AG04449 (cell line): ENCODE measurements at regions not wholly inside any gene's neighbourhood (a gene's known extent, or its start where the extent isn't known, plus 50 kb on each side); places are given as distances from the start of the nearest gene placed in this dataset.
"Not testable (repeated sequence)": the region's sequence is repeated elsewhere in the genome, so short reads cannot be mapped to it uniquely, and the experiment has no call there.

Experiments used
- CTCF ChIA-PET: fragments of 350-600 bp; formaldehyde crosslinking; extraction: SDS; loops from one replicate; lab custom pipeline; 2021; ENCODE audit warnings: antibody characterized with exemption; lab: Yijun Ruan, JAX
- POLR2A ChIA-PET: fragments of 400-600, 350-600 bp; formaldehyde crosslinking; extraction: SDS; loops from one replicate; lab custom pipeline; 2020; ENCODE audit warnings: antibody characterized with exemption, inconsistent platforms; lab: Yijun Ruan, JAX
- DNase-seq: peaks from one replicate; pipeline ENCODE4 v3.0.0-alpha.2; 2010; ENCODE audit warnings: low read depth, low spot score
- H3K4me3 ChIP-seq: 2 replicates; pipeline ENCODE4 v1.5.1; 2011; ENCODE audit warnings: low read depth, mild to moderate bottlenecking, control low read depth, low read length
- TF ChIP-seq, protein P1 (sequence below): IDR thresholded peaks from one replicate; pipeline ENCODE4 v1.5.1; 2011; ENCODE audit warnings: mild to moderate bottlenecking, moderate library complexity, low read length, control low read depth, inconsistent platforms; ENCODE audit not compliant: insufficient read depth; ENCODE audit errors: missing control alignments

GRCh38 chr9:19914044-19914443, 125.2 kb upstream of the SLC24A2 start:
- POLR2A ChIA-PET: no interaction called here

GRCh38 chr9:19913151-19913550, 124.3 kb upstream of the SLC24A2 start:
- DNase-seq: no peak
- H3K4me3 ChIP-seq: no peak overlapping the region
- TF ChIP-seq, protein P1, sequence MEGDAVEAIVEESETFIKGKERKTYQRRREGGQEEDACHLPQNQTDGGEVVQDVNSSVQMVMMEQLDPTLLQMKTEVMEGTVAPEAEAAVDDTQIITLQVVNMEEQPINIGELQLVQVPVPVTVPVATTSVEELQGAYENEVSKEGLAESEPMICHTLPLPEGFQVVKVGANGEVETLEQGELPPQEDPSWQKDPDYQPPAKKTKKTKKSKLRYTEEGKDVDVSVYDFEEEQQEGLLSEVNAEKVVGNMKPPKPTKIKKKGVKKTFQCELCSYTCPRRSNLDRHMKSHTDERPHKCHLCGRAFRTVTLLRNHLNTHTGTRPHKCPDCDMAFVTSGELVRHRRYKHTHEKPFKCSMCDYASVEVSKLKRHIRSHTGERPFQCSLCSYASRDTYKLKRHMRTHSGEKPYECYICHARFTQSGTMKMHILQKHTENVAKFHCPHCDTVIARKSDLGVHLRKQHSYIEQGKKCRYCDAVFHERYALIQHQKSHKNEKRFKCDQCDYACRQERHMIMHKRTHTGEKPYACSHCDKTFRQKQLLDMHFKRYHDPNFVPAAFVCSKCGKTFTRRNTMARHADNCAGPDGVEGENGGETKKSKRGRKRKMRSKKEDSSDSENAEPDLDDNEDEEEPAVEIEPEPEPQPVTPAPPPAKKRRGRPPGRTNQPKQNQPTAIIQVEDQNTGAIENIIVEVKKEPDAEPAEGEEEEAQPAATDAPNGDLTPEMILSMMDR: no peak
- CTCF ChIA-PET: no interaction called here
- POLR2A ChIA-PET: no interaction called here

More at GRCh38 chr9:19914044-19914443, 125.2 kb upstream of the SLC24A2 start:
- H3K4me3 ChIP-seq: no peak overlapping the region
- no peak for DNase-seq
- TF ChIP-seq, protein P1: no peak
- CTCF ChIA-PET: interaction anchor here (1.5 kb wide), 1 partner anchor 11 kb away, joined by 4 read pairs; no protein-coding TSS in a partner anchor

DNA sequence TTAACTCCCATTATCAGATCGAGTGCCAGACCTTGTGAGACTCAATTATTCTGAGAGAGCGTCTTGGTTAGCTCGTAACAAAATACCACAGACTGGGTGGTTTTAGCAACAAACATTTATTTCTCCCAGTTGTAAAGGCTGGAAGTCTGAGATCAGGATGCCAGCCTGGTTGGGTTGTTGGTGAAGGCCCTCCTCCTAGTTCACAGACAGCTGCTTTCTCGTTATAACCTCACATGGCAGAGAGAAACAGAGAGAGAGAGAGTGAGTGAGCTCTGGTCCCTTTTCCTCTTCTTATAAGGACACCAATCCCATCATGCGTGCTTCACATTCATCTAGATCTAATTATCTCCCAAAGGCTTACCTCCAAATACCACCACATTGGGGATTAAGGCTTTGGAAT, 114.2 kb upstream of the SLC24A2 start:
- ChIA-PET POLR2A (no interaction called here), CTCF (no interaction called here)
- no peak overlapping the region for H3K4me3 ChIP-seq
- no peak for DNase-seq
- TF ChIP-seq, protein P1: no peak

DNA sequence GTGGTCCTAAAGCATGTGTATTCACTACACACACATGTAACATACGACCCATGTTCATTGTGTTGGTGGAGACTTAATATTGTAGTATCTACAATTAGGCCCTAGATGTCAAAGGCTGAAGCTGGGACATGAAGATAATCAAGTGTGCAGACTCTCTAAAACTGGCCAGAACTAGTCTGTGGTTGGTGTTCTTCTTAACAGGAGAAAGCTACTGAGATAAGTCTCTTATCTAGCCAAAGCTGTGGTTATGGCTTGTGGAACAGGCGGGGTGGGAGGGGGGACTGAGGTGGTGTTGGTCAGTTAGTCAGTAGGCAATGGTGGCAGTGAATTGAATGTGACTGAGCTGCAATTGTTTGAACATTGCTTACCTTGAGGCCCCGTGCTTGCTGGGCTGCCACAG, 112.7 kb upstream of the SLC24A2 start:
- ChIA-PET POLR2A (no interaction called here), CTCF (no interaction called here)
- TF ChIP-seq, protein P1: no peak
- no peak for DNase-seq
- H3K4me3 ChIP-seq: no peak overlapping the region

DNA sequence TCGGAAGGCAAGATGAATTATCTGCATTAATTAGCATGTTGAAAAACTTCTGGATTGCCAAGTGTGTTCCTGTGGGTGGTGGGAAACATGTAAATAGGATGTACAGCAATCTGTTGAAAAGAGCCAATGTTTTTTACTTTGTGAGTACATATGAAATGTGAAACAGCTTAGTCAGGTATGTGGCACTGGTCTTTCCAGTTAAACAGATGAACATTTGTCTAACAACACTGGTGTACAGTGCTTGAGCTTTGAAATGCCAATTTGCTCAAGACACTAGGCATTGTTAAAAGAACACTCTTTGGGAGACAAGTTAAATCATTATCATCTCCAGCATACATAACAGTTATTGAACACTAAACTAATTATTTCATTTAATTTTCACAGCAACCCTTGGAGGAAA, 107.3 kb upstream of the SLC24A2 start:
- DNase-seq: no peak
- CTCF ChIA-PET: no interaction called here
- POLR2A ChIA-PET: no interaction called here
- H3K4me3 ChIP-seq: no peak overlapping the region
- TF ChIP-seq, protein P1: no peak

GRCh38 chr9:19895578-19895977, 106.7 kb upstream of the SLC24A2 start:
- CTCF ChIA-PET: not testable (repeated sequence)

DNA sequence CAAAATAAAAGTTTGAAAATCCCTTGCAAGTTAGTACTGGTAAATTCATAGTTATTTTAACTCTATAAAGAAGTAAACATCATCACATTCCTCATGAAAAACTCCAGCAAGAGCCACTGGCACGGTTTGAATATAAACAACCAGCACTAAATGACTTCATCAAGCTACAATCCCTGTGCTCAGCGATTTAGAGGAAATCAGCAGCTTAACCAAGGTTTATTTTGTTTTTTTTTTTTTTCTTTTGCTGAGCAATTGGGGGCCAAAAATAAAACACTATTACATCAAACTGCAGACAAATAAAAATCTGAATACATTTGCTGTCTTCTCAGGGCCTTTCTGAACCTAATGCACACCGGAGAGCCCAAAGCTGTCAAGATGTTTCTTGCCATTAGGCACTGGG, 106.2 kb upstream of the SLC24A2 start:
- H3K4me3 ChIP-seq: no peak overlapping the region
- ChIA-PET POLR2A (no interaction called here), CTCF (no interaction called here)
- peak; percentile 7 for DNase-seq
- TF ChIP-seq, protein P1: no peak

More at GRCh38 chr9:19895578-19895977, 106.7 kb upstream of the SLC24A2 start:
- DNase-seq, POLR2A ChIA-PET, H3K4me3 ChIP-seq: not testable (repeated sequence)
